ENCODE measurements at regions not wholly inside any gene's neighbourhood (a gene's known extent, or its start where the extent isn't known, plus 50 kb on each side); places are given as distances from the start of the nearest gene placed in this dataset.

DNA sequence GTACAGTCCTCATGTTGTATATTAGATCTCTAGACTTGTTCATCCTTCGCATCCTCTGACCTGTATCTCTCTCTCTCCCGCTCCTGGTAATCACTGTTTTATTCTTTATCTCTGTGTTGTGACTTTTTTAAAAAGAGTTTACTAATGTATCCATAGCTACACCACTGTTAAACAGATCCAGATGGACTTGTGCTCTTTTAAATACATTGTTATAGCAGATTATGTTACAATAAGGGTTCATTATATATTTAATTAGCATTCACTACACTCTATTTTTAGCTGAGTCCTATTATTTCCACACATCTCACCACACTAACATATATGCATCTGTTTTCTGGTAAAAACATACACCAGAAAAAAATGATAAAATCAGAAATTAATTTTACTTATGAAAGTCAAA is 90.5 kb downstream of the RBM43 start:
- no peaks in the 10 kb centered on the region for H3K27me3 ChIP-seq
- no peak overlapping the region for H3K4me3 ChIP-seq
- ATAC-seq, result no peak
- no peaks in the 10 kb centered on the region for H3K9me3 ChIP-seq
- no peaks in the 10 kb centered on the region for H3K36me3 ChIP-seq
- no peak overlapping the region for H3K27ac ChIP-seq
- 58 to 81% methylated on average over 2 of the region's 2 CpGs for WGBS, 2 donors (ENCODE audit: low coverage in 1 of 2)
- TF ChIP-seq CTCF (IDR thresholded peaks at IDR 0.05) (no peak), EP300 (IDR thresholded peaks at IDR 0.05) (no peak), POLR2A (IDR thresholded peaks at IDR 0.05) (no peak), POLR2AphosphoS5 (IDR thresholded peaks at IDR 0.05) (no peak)
- no peaks in the 10 kb centered on the region for H3K4me1 ChIP-seq

- no peak for ATAC-seq
- H3K27ac ChIP-seq, result no peak overlapping the region
- no peaks in the 10 kb centered on the region for H3K4me1 ChIP-seq
- H3K9me3 ChIP-seq, result no peaks in the 10 kb centered on the region
- no peaks in the 10 kb centered on the region for H3K27me3 ChIP-seq
- H3K36me3 ChIP-seq, result no peaks in the 10 kb centered on the region
- H3K4me3 ChIP-seq, result no peak overlapping the region
- WGBS, 2 donors (ENCODE audit: low coverage in 1 of 2), result 96% methylated on average over 3 to 4 of the region's 5 CpGs
- TF ChIP-seq EP300 (IDR thresholded peaks at IDR 0.05) (no peak), POLR2A (IDR thresholded peaks at IDR 0.05) (no peak), POLR2AphosphoS5 (IDR thresholded peaks at IDR 0.05) (no peak), CTCF (IDR thresholded peaks at IDR 0.05) (no peak)
These were observed 95.3 kb downstream of the RBM43 start for GRCh38 chr2:151166410-151166809.

DNA sequence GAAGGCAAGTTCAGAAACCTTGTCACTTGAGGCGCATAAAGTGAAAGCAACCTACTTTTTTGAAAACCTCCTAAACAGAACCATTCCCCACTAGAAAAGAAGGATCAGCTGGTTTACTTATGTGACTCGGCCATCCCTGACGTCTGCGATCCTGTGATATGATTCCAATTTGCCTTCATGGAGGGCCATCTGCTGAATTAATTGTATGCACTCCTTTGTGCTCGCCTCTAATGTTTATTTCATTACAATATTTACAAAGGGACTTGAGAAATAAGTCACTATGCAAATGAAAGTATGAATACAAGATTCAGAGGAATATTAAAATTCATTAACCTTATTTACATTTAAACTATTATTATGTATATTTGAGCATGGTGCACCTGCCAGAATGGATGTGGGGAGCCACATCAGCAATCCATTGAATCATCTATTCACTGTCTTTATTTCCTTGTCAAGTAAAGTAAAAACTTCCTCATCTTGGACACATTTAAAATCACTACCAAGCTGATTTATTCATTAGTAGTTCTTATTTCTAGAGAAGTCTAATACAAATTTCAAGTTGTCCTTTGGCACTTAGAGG is 96.5 kb downstream of the RBM43 start:
- 83 to 88% methylated on average over 5 of the region's 5 CpGs for WGBS, 2 donors (ENCODE audit: low coverage in 1 of 2)
- Histone ChIP-seq H3K9me3 (no peaks in the 10 kb centered on the region), H3K4me1 (no peaks in the 10 kb centered on the region), H3K4me3 (no peak overlapping the region), H3K36me3 (no peaks in the 10 kb centered on the region), H3K27me3 (no peaks in the 10 kb centered on the region), H3K27ac (no peak overlapping the region)
- ATAC-seq, result no peak
- no peak for TF ChIP-seq EP300 (IDR thresholded peaks at IDR 0.05)
- TF ChIP-seq POLR2AphosphoS5 (IDR thresholded peaks at IDR 0.05), result no peak

DNA sequence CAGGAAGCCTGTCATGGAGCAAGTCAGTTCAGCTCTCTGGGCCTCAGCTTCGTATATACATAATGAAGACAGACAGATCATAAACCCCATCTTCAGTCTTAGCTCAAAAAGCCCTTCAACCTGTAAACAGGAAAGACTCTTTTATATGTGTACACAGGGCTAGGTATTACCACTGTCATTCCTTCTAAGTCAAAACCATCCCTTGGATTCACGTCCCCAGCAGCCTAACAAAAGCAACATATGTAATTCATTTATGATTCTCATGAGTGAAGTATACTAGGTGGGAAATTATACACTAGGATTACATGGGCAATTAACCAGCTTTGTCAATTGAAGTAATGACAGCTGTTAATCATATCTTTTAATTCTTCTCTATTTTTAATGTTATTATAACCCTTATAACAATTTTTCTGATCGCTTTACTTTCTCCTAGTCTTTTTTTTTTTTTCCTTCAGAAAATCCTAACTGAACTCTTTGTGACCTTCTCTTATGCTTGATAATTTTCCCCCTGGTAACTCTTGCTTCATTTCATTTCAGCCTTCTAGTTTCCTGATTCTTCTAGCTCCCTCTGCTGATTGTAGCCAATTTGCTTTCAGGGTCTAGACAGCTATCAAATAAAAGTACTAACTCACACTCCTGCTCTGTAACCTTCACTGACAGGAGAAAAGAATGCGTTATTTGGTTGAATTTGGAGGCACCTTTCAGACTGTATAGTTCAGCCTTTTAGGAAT is 99.7 kb downstream of the RBM43 start:
- Histone ChIP-seq H3K36me3 (no peaks in the 10 kb centered on the region), H3K9me3 (no peaks in the 10 kb centered on the region), H3K4me1 (no peaks in the 10 kb centered on the region), H3K4me3 (no peak overlapping the region), H3K27ac (no peak overlapping the region), H3K27me3 (no peaks in the 10 kb centered on the region)
- WGBS, 2 donors (ENCODE audit: low coverage in 1 of 2), result 51 to 53% methylated on average over 4 of the region's 4 CpGs
- no peak for ATAC-seq
- TF ChIP-seq CTCF (IDR thresholded peaks at IDR 0.05) (no peak), POLR2A (IDR thresholded peaks at IDR 0.05) (no peak), POLR2AphosphoS5 (IDR thresholded peaks at IDR 0.05) (no peak), EP300 (IDR thresholded peaks at IDR 0.05) (no peak)

GRCh38 chr2:151159109-151159662 is 102.5 kb downstream of the RBM43 start:
- Histone ChIP-seq H3K36me3 (no peaks in the 10 kb centered on the region), H3K4me3 (no peak overlapping the region), H3K9me3 (no peaks in the 10 kb centered on the region), H3K27ac (no peak overlapping the region), H3K4me1 (no peaks in the 10 kb centered on the region), H3K27me3 (no peaks in the 10 kb centered on the region)
- ATAC-seq, result no peak
- TF ChIP-seq POLR2A (IDR thresholded peaks at IDR 0.05) (no peak), CTCF (IDR thresholded peaks at IDR 0.05) (no peak), EP300 (IDR thresholded peaks at IDR 0.05) (no peak), POLR2AphosphoS5 (IDR thresholded peaks at IDR 0.05) (no peak)
- WGBS, 2 donors (ENCODE audit: low coverage in 1 of 2), result 58 to 70% methylated on average over 2 of the region's 2 CpGs

All from gastroesophageal sphincter (tissue), 4 donors.